Endothelial cell of umbilical vein (primary cell): ENCODE measurements at regions not wholly inside any gene's neighbourhood (a gene's known extent, or its start where the extent isn't known, plus 50 kb on each side); places are given as distances from the start of the nearest gene placed in this dataset.

Experiments used
- BruUV-seq: library from RNA; stranded (reverse); fragments of 400-500 nt; replicated peaks from 2 replicates; lab custom pipeline; 2021; lab: Mats Ljungman, UMichigan
- CTCF ChIA-PET: fragments of 300-600, 350-600 bp; sonication (Branson Sonifier 250); formaldehyde crosslinking; loops from one replicate; lab custom pipeline; 2021; ENCODE audit warnings: antibody characterized with exemption, inconsistent platforms; lab: Charles Lee
- POLR2A ChIA-PET: fragments of 300-600, 350-600 bp; sonication (Branson Sonifier 250); formaldehyde crosslinking; loops from one replicate; lab custom pipeline; 2021; ENCODE audit warnings: antibody characterized with exemption, inconsistent platforms; lab: Charles Lee
- DNase-seq: peaks from one replicate; pipeline ENCODE4 v3.0.0-alpha.2; 2011; ENCODE audit warnings: low read depth, low spot score
- FAIRE-seq: peaks from 2 replicates; lab custom pipeline; 2011; peaks lifted over from hg19 to GRCh38; lab: Jason Lieb, UNC
- H2AFZ ChIP-seq: 2 replicates; pipeline ENCODE4 v1.6.0; 2012; ENCODE audit warnings: low read depth, low read length, control low read depth, inconsistent platforms
- H3K27ac ChIP-seq: 2 replicates; pipeline ENCODE4 v1.5.1; 2011; ENCODE audit warnings: low read depth, mild to moderate bottlenecking, control low read depth, low read length, moderate library complexity; ENCODE audit not compliant: insufficient read depth
- H3K27me3 ChIP-seq, 2 experiments: 2 replicates each; pipeline versions ENCODE4 v1.6.0 to v1.6.1; 2011; ENCODE audit warnings: low read length in 2 of 2, mixed read lengths in 1 of 2; ENCODE audit not compliant: control insufficient read depth in 2 of 2, insufficient read depth in 2 of 2
- H3K36me3 ChIP-seq, 2 experiments: 2 replicates in 1 of 2; 3 replicates in 1 of 2; pipeline ENCODE4 v1.5.1; 2011; ENCODE audit warnings: low read length in 2 of 2, mild to moderate bottlenecking in 1 of 2, moderate library complexity in 1 of 2; ENCODE audit not compliant: control insufficient read depth in 2 of 2, insufficient read depth in 2 of 2; ENCODE audit errors: extremely low read depth in 1 of 2
- H3K4me1 ChIP-seq: 3 replicates; pipeline ENCODE4 v1.5.1; 2011; ENCODE audit warnings: mild to moderate bottlenecking, low read length; ENCODE audit not compliant: control insufficient read depth, insufficient read depth; ENCODE audit errors: extremely low read depth
- H3K4me2 ChIP-seq: 2 replicates; pipeline ENCODE4 v1.6.1; 2011; ENCODE audit warnings: low read length, control low read depth, mixed read lengths; ENCODE audit not compliant: insufficient read depth
- H3K4me3 ChIP-seq, 3 experiments: fragments of 200-600 bp in 1 of 3; sonication (generic), shearing (Covaris generic) in 1 of 3; replicated peaks in 1 of 3; 2 replicates each; pipeline ENCODE4 v1.5.1; 2011 to 2016; ENCODE audit warnings: control low read depth in 3 of 3, low read length in 3 of 3, mild to moderate bottlenecking in 2 of 3, inconsistent platforms in 1 of 3, low read depth in 1 of 3, moderate library complexity in 1 of 3; ENCODE audit not compliant: insufficient read depth in 1 of 3
- H3K79me2 ChIP-seq: 2 replicates; pipeline ENCODE4 v1.6.0; 2012; ENCODE audit warnings: low read length, inconsistent platforms; ENCODE audit not compliant: control insufficient read depth, insufficient read depth
- H3K9ac ChIP-seq: replicated peaks from 2 replicates; pipeline ENCODE3; 2011; ENCODE audit warnings: low read length, control low read depth; ENCODE audit not compliant: insufficient read depth; ENCODE audit errors: extremely low read depth
- H3K9me1 ChIP-seq: replicated peaks from 3 replicates; pipeline ENCODE4 v1.6.0; 2011; ENCODE audit warnings: mild to moderate bottlenecking, low read length; ENCODE audit not compliant: control insufficient read depth, insufficient read depth; ENCODE audit errors: extremely low read depth
- H3K9me3 ChIP-seq: replicated peaks from 2 replicates; pipeline ENCODE4 v1.5.1; 2012; ENCODE audit warnings: low read length, inconsistent platforms; ENCODE audit not compliant: control insufficient read depth, insufficient read depth
- H4K20me1 ChIP-seq: replicated peaks from 2 replicates; pipeline ENCODE3; 2011; ENCODE audit warnings: mild to moderate bottlenecking, low read length; ENCODE audit not compliant: control insufficient read depth, insufficient read depth; ENCODE audit errors: extremely low read depth
- CTCF ChIP-seq, 2 donors: IDR thresholded peaks; 1 replicate in 1 of 2; 2 replicates in 1 of 2; pipeline ENCODE4 v1.5.1; 2011; ENCODE audit warnings: low read length in 2 of 2, mild to moderate bottlenecking in 2 of 2, moderate library complexity in 2 of 2, control low read depth in 1 of 2, inconsistent platforms in 1 of 2, low read depth in 1 of 2; ENCODE audit not compliant: insufficient read depth in 1 of 2; ENCODE audit errors: extremely low read depth in 1 of 2
- EZH2 ChIP-seq: IDR thresholded peaks from 2 replicates; pipeline ENCODE4 v1.6.1; 2012; ENCODE audit warnings: borderline replicate concordance, low read depth, mild to moderate bottlenecking, moderate library complexity, low read length, inconsistent platforms; ENCODE audit not compliant: severe bottlenecking
- FOS ChIP-seq: IDR thresholded peaks from 2 replicates; pipeline ENCODE4 v1.6.1; 2011; ENCODE audit warnings: mild to moderate bottlenecking, low read length, moderate library complexity, borderline replicate concordance; ENCODE audit not compliant: insufficient read depth
- GATA2 ChIP-seq: IDR thresholded peaks from 2 replicates; pipeline ENCODE4 v1.7.0; 2011; ENCODE audit warnings: low read depth, mild to moderate bottlenecking, moderate library complexity, mixed read lengths, low read length; ENCODE audit not compliant: insufficient read length, insufficient read depth
- JUN ChIP-seq: IDR thresholded peaks from 2 replicates; pipeline ENCODE4 v1.6.1; 2011; ENCODE audit warnings: borderline replicate concordance, low read depth; ENCODE audit not compliant: insufficient read length, insufficient read depth
- MAX ChIP-seq: IDR thresholded peaks from 2 replicates; pipeline ENCODE4 v1.6.1; 2011; ENCODE audit not compliant: insufficient read depth, insufficient read length
- MYC ChIP-seq: IDR thresholded peaks from one replicate; pipeline ENCODE4 v1.6.1; 2011; ENCODE audit warnings: mild to moderate bottlenecking, low read depth, low read length
- POLR2A ChIP-seq: IDR thresholded peaks from 2 replicates; pipeline ENCODE4 v1.6.1; 2012; ENCODE audit warnings: low read depth, mild to moderate bottlenecking, control low read depth, low read length
- POLR2AphosphoS5 ChIP-seq: IDR thresholded peaks from 2 replicates; pipeline ENCODE4 v1.6.1; 2012; ENCODE audit warnings: low read depth, mild to moderate bottlenecking, control low read depth, low read length, moderate library complexity; ENCODE audit not compliant: insufficient read depth
- dilution Hi-C: fragments of 300-500 bp; cut with MboI; formaldehyde crosslinking; loops from one replicate; pipeline ENCODE4 v1.15.0; 2019; ENCODE audit warnings: low sequenced_read_pairs; ENCODE audit not compliant: extremely low pct_ligation_motif_present
- intact Hi-C: fragments of 100-400 bp; cut with micrococcal nuclease; formaldehyde crosslinking; loops from one replicate; pipeline ENCODE4 v1.10.0; 2022

DNA sequence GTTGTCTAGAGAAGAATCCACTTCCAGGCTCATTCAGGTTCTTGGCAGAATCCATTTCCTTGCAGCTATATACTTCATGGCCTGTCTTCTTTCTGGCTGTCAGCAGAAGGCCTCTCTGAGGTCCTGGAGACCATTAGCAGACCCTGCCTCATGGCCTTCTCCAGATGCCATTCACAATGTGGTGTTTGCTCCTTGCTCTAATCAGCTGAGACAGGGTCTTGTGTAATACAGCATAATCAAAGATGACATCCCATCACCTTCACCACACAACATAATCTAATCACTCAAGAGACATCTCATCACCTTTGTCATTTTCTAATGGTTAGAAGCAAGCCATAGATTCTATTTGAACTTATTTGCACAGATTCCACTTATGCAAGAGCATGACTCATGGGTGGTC lies 403.9 kb upstream of the LRRC7 start:
- Histone ChIP-seq H3K9me3 (no peaks in the 10 kb centered on the region), H3K27me3 (no peaks in the 10 kb centered on the region), H3K9me1 (no peaks in the 10 kb centered on the region), H3K4me1 (no peaks in the 10 kb centered on the region), H3K9ac (no peak overlapping the region), H3K27ac (no peak overlapping the region), H3K4me2 (no peak overlapping the region), H4K20me1 (no peaks in the 10 kb centered on the region), H2AFZ (no peak overlapping the region), H3K36me3 (no peaks in the 10 kb centered on the region), H3K4me3 (no peak overlapping the region), H3K79me2 (no peaks in the 10 kb centered on the region)
- intact Hi-C loops: no loop called here
- dilution Hi-C loops: no loop called here
- DNase-seq (no peak), FAIRE-seq (no peak)
- POLR2A ChIA-PET: no interaction called here
- BruUV-seq: no TSS peak
- CTCF ChIA-PET: no interaction called here
- no peak for TF ChIP-seq POLR2A
- TF ChIP-seq MYC: no peak
- no peak for TF ChIP-seq JUN
- TF ChIP-seq EZH2: no peak
- TF ChIP-seq POLR2AphosphoS5: no peak
- TF ChIP-seq MAX: no peak
- TF ChIP-seq GATA2: no peak
- TF ChIP-seq FOS: no peak
- TF ChIP-seq CTCF (IDR thresholded peaks at IDR 0.05; ENCODE audit: extremely low read depth in 1 of 2, insufficient read depth in 1 of 2, low read depth in 1 of 2, low read length in 2 of 2): no peak
